IMR-90 (cell line): ENCODE measurements at regions not wholly inside any gene's neighbourhood (a gene's known extent, or its start where the extent isn't known, plus 50 kb on each side); places are given as distances from the start of the nearest gene placed in this dataset.
A peak's percentile ranks its signal among the peaks of the same experiment; 100 is the strongest.

Source experiments
- ATAC-seq: fragments of 200-7000 bp; cut with Tn5 transposase; 2 replicates; pipeline ENCODE4 v1.9.1; 2020; ENCODE audit warnings: low read depth, mild to moderate bottlenecking, moderate library complexity
- BruUV-seq: library from RNA; stranded (reverse); fragments of 400-500 nt; replicated peaks from 2 replicates; lab custom pipeline; 2021; lab: Mats Ljungman, UMichigan
- CTCF ChIA-PET: fragments of 300-600 bp; formaldehyde crosslinking; extraction: SDS; loops from one replicate; lab custom pipeline; 2021; ENCODE audit warnings: antibody characterized with exemption; lab: Yijun Ruan, JAX
- POLR2A ChIA-PET: fragments of 300-600 bp; sonication (Branson Sonifier 250); formaldehyde crosslinking; loops from one replicate; lab custom pipeline; 2022; ENCODE audit warnings: antibody characterized with exemption; ENCODE audit not compliant: unreplicated experiment; lab: Charles Lee
- DNase-seq: peaks from one replicate; pipeline ENCODE4 v3.0.0; 2013
- H2AFZ ChIP-seq: replicated peaks from 2 replicates; pipeline ENCODE3; 2013; ENCODE audit warnings: low read length, mild to moderate bottlenecking; ENCODE audit not compliant: poor library complexity
- H2AK5ac ChIP-seq: 2 replicates; pipeline ENCODE4 v1.6.1; 2013; ENCODE audit warnings: low read depth, low read length, inconsistent platforms
- H2AK9ac ChIP-seq: replicated peaks from 2 replicates; pipeline ENCODE3; 2013; ENCODE audit warnings: mild to moderate bottlenecking, low read depth, low read length, moderate library complexity; ENCODE audit not compliant: poor library complexity
- H2BK120ac ChIP-seq: 2 replicates; pipeline ENCODE4 v1.6.1; 2013; ENCODE audit warnings: low read depth, low read length, inconsistent platforms
- H2BK15ac ChIP-seq: 3 replicates; pipeline ENCODE4 v1.6.1; 2013; ENCODE audit warnings: low read depth, low read length, inconsistent platforms
- H2BK20ac ChIP-seq: 2 replicates; pipeline ENCODE4 v1.6.1; 2013; ENCODE audit warnings: low read depth, mild to moderate bottlenecking, inconsistent platforms, low read length, moderate library complexity
- H2BK5ac ChIP-seq: 2 replicates; pipeline ENCODE4 v1.6.1; 2013; ENCODE audit warnings: mild to moderate bottlenecking, low read depth, low read length, inconsistent platforms; ENCODE audit not compliant: poor library complexity, severe bottlenecking
- H3K14ac ChIP-seq: replicated peaks from 2 replicates; pipeline ENCODE4 v1.6.1; 2013; ENCODE audit warnings: low read depth, low read length, inconsistent platforms
- H3K18ac ChIP-seq: 2 replicates; pipeline ENCODE4 v1.6.1; 2013; ENCODE audit warnings: low read depth, low read length, control low read depth
- H3K23ac ChIP-seq: 2 replicates; pipeline ENCODE4 v1.6.1; 2013; ENCODE audit warnings: low read depth, low read length, inconsistent platforms
- H3K27ac ChIP-seq: 2 replicates; pipeline ENCODE4 v1.5.1; 2013; ENCODE audit warnings: mild to moderate bottlenecking, control low read depth, low read length; ENCODE audit not compliant: insufficient read depth
- H3K27me3 ChIP-seq: 2 replicates; pipeline ENCODE4 v1.6.1; 2013; ENCODE audit warnings: low read length; ENCODE audit not compliant: control insufficient read depth, insufficient read depth
- H3K36me3 ChIP-seq: 2 replicates; pipeline ENCODE4 v1.6.1; 2013; ENCODE audit warnings: low read length, mixed read lengths; ENCODE audit not compliant: control insufficient read depth, insufficient read depth
- H3K4ac ChIP-seq: 2 replicates; pipeline ENCODE4 v1.6.1; 2013; ENCODE audit warnings: low read depth, low read length, inconsistent platforms
- H3K4me1 ChIP-seq: 2 replicates; pipeline ENCODE4 v1.6.1; 2013; ENCODE audit warnings: low read length, mixed read lengths; ENCODE audit not compliant: control insufficient read depth, insufficient read depth
- H3K4me2 ChIP-seq: 2 replicates; pipeline ENCODE4 v1.6.1; 2013; ENCODE audit warnings: low read depth, mild to moderate bottlenecking, control low read depth, low read length, moderate library complexity
- H3K4me3 ChIP-seq: 2 replicates; pipeline ENCODE4 v1.5.1; 2013; ENCODE audit warnings: low read depth, mild to moderate bottlenecking, control low read depth, low read length, moderate library complexity; ENCODE audit not compliant: insufficient read depth
- H3K56ac ChIP-seq: 2 replicates; pipeline ENCODE4 v1.6.1; 2013; ENCODE audit warnings: low read length, inconsistent platforms; ENCODE audit not compliant: insufficient read depth; ENCODE audit errors: extremely low read depth
- H3K79me1 ChIP-seq, 2 experiments: 2 replicates each; pipeline ENCODE4 v1.6.1; 2013; ENCODE audit warnings: low read length in 2 of 2, inconsistent platforms in 1 of 2, low read depth in 1 of 2
- H3K9ac ChIP-seq: 2 replicates; pipeline ENCODE4 v1.6.1; 2013; ENCODE audit warnings: low read depth, low read length, control low read depth
- H3K9me1 ChIP-seq: 2 replicates; pipeline ENCODE4 v1.6.1; 2013; ENCODE audit warnings: low read length, inconsistent platforms; ENCODE audit not compliant: insufficient read depth
- H3K9me3 ChIP-seq: 2 replicates; pipeline ENCODE4 v1.6.1; 2013; ENCODE audit warnings: low read length; ENCODE audit not compliant: control insufficient read depth, insufficient read depth
- H4K20me1 ChIP-seq: 2 replicates; pipeline ENCODE4 v1.6.1; 2013; ENCODE audit warnings: low read length, inconsistent platforms; ENCODE audit not compliant: insufficient read depth
- H4K5ac ChIP-seq: 2 replicates; pipeline ENCODE4 v1.6.1; 2013; ENCODE audit warnings: mild to moderate bottlenecking, low read depth, low read length, control low read depth
- H4K8ac ChIP-seq, 2 experiments: 2 replicates each; pipeline ENCODE4 v1.6.1; 2013; ENCODE audit warnings: low read depth in 2 of 2, low read length in 2 of 2, control low read depth in 1 of 2, inconsistent platforms in 1 of 2
- H4K91ac ChIP-seq: 2 replicates; pipeline ENCODE4 v1.6.1; 2013; ENCODE audit warnings: low read depth, low read length, inconsistent platforms; ENCODE audit not compliant: insufficient read depth
- CEBPB ChIP-seq: IDR thresholded peaks from 2 replicates; pipeline ENCODE4 v1.6.1; 2012; ENCODE audit warnings: low read depth, low read length, improper control_type of control experiment
- CHD1 ChIP-seq: IDR thresholded peaks from 2 replicates; pipeline ENCODE4 v1.6.1; 2012; ENCODE audit warnings: low read depth, low read length, improper control_type of control experiment
- CTCF ChIP-seq: conservative IDR thresholded peaks from 2 replicates; pipeline ENCODE4 v1.5.1; 2012; ENCODE audit warnings: mild to moderate bottlenecking, low read depth, low read length, improper control_type of control experiment
- MAFK ChIP-seq: IDR thresholded peaks from 2 replicates; pipeline ENCODE4 v1.6.1; 2012; ENCODE audit warnings: low read depth, low read length, improper control_type of control experiment
- MXI1 ChIP-seq: IDR thresholded peaks from 2 replicates; pipeline ENCODE4 v1.6.1; 2012; ENCODE audit warnings: low read depth, mild to moderate bottlenecking, low read length, moderate library complexity, borderline replicate concordance
- NFE2L2 ChIP-seq: fragments of 150-350 bp; IDR thresholded peaks from 2 replicates; pipeline ENCODE4 v1.6.1; 2016; ENCODE audit warnings: low read depth, mild to moderate bottlenecking, low read length
- POLR2A ChIP-seq: IDR thresholded peaks from 2 replicates; pipeline ENCODE4 v1.6.1; 2012; ENCODE audit warnings: mild to moderate bottlenecking, low read depth, low read length
- RAD21 ChIP-seq: IDR thresholded peaks from 2 replicates; pipeline ENCODE4 v1.6.1; 2012; ENCODE audit warnings: low read length, improper control_type of control experiment
- RCOR1 ChIP-seq: IDR thresholded peaks from 2 replicates; pipeline ENCODE4 v1.6.1; 2012; ENCODE audit warnings: mild to moderate bottlenecking, low read length, improper control_type of control experiment; ENCODE audit not compliant: insufficient replicate concordance
- RFX5 ChIP-seq: IDR thresholded peaks from 2 replicates; pipeline ENCODE4 v1.8.0; 2012; ENCODE audit warnings: low read depth, mild to moderate bottlenecking, low read length, moderate library complexity
- SMC3 ChIP-seq: fragments of 150-350 bp; IDR thresholded peaks from 2 replicates; pipeline ENCODE4 v1.6.1; 2016; ENCODE audit warnings: low read depth, mild to moderate bottlenecking, antibody characterized with exemption, low read length, moderate library complexity
- WGBS, 2 experiments: methylation state at CpG; one replicate each; pipeline versions ENCODE4 v1.1.5 to v1.1.7; 2013; ENCODE audit warnings: missing lambda C conversion rate in 2 of 2; ENCODE audit not compliant: insufficient read length in 1 of 2; ENCODE audit errors: extremely low coverage in 2 of 2; 5-methylcytosine and 5-hydroxymethylcytosine counted together
- dilution Hi-C: fragments of 300-500 bp; cut with HindIII; formaldehyde crosslinking; loops from one replicate; pipeline ENCODE4 v1.14.3; 2018; ENCODE audit warnings: low sequenced_read_pairs; ENCODE audit not compliant: unreplicated experiment
- in situ Hi-C: fragments of 300-500 bp; cut with MboI; formaldehyde crosslinking; loops from 3 replicates; pipeline ENCODE4 v1.14.3; 2019; ENCODE audit warnings: low sequenced_read_pairs, inconsistent platforms, mixed read lengths
- intact Hi-C: fragments of 100-400 bp; cut with micrococcal nuclease; formaldehyde crosslinking; loops from 2 replicates; pipeline ENCODE4 v1.10.0; 2022
- TF ChIP-seq, protein P1 (sequence below): fragments of 150-350 bp; IDR thresholded peaks from 2 replicates; pipeline ENCODE4 v1.6.1; 2017; ENCODE audit warnings: mild to moderate bottlenecking, antibody characterized with exemption, low read length, low read depth

DNA sequence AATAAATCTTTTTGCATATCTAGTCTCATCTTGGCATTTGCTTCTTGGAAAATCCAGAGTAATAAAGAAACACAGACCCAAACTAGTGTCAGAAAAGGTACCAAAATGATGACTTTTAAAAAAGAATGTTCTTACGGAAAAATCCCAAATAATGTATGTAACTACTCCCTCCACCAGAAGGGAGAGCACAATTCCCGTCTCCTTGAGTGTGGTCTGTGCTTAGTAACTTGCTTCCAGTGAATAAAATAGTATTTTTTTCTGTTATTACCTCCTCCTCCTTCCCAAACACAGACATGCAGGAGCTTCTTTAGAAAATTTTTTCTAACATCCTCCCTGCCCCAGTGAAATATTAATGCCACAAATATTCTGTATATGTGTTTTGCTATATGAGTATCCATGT lies 358.1 kb downstream of the ZFHX3 start:
- no peak overlapping the region for H3K18ac ChIP-seq
- in situ Hi-C loops, result no loop called here
- H2BK120ac ChIP-seq, result no peak overlapping the region
- H3K27me3 ChIP-seq, result no peaks in the 10 kb centered on the region
- H2BK15ac ChIP-seq, result no peak overlapping the region
- CTCF ChIA-PET, result no interaction called here
- H3K9me1 ChIP-seq, result no peaks in the 10 kb centered on the region
- no peak overlapping the region for H4K8ac ChIP-seq
- H4K91ac ChIP-seq, result no peak overlapping the region
- H2AFZ ChIP-seq, result no peak overlapping the region
- no peak overlapping the region for H3K4ac ChIP-seq
- H3K9ac ChIP-seq, result no peak overlapping the region
- H2AK5ac ChIP-seq, result no peak overlapping the region
- no peak overlapping the region for H3K14ac ChIP-seq
- no peak overlapping the region for H3K23ac ChIP-seq
- H4K20me1 ChIP-seq, result no peaks in the 10 kb centered on the region
- POLR2A ChIA-PET, result no interaction called here
- BruUV-seq, result no TSS peak
- no peak overlapping the region for H3K4me2 ChIP-seq
- DNase-seq (peak; percentile 17), ATAC-seq (no peak)
- no peak overlapping the region for H2BK20ac ChIP-seq
- H3K4me3 ChIP-seq, result no peak overlapping the region
- dilution Hi-C loops, result no loop called here
- no peaks in the 10 kb centered on the region for H3K36me3 ChIP-seq
- WGBS, 2 experiments, result no CpG with 5 or more reads among the region's 2 CpGs
- no peak overlapping the region for H2AK9ac ChIP-seq
- H3K9me3 ChIP-seq, result no peaks in the 10 kb centered on the region
- H3K79me1 ChIP-seq, result no peaks in the 10 kb centered on the region
- no peak overlapping the region for H3K27ac ChIP-seq
- no peak overlapping the region for H4K5ac ChIP-seq
- H3K56ac ChIP-seq, result no peak overlapping the region
- TF ChIP-seq, protein P1, sequence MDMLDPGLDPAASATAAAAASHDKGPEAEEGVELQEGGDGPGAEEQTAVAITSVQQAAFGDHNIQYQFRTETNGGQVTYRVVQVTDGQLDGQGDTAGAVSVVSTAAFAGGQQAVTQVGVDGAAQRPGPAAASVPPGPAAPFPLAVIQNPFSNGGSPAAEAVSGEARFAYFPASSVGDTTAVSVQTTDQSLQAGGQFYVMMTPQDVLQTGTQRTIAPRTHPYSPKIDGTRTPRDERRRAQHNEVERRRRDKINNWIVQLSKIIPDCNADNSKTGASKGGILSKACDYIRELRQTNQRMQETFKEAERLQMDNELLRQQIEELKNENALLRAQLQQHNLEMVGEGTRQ, result no peak
- TF ChIP-seq POLR2A (no peak), MAFK (no peak), RAD21 (peak; percentile 16; the same call in 1 of the 2 replicates), CTCF (0 out of 2 replicates have a peak, but pooled peaks have one; percentile 18), CEBPB (no peak), RCOR1 (no peak), NFE2L2 (no peak), MXI1 (no peak), SMC3 (no peak), CHD1 (no peak), RFX5 (no peak)
- H2BK5ac ChIP-seq, result no peak overlapping the region
- no peaks in the 10 kb centered on the region for H3K4me1 ChIP-seq
- intact Hi-C loops, result loop anchor here (10.0 kb wide), 1 partner anchor 1185 kb away; no protein-coding TSS in a partner anchor
